SK-N-MC (cell line): ENCODE measurements at regions not wholly inside any gene's neighbourhood (a gene's known extent, or its start where the extent isn't known, plus 50 kb on each side); places are given as distances from the start of the nearest gene placed in this dataset.

ENCODE experiments used
- DNase-seq: peaks from one replicate; pipeline ENCODE4 v3.0.0-alpha.2; 2011; ENCODE audit warnings: low read depth, low spot score
- H3K27ac ChIP-seq: fragments of 200-600 bp; sonication (generic); 2 replicates; pipeline ENCODE4 v1.5.1; 2016; ENCODE audit warnings: mixed run types
- H3K36me3 ChIP-seq: fragments of 200-600 bp; sonication (generic); 2 replicates; pipeline ENCODE4 v1.6.1; 2017; ENCODE audit warnings: antibody characterized with exemption, low read length, mixed read lengths; ENCODE audit not compliant: insufficient read depth
- H3K4me3 ChIP-seq: fragments of 200-600 bp; sonication (generic); 2 replicates; pipeline ENCODE4 v1.5.1; 2016
- H3K9ac ChIP-seq: fragments of 200-600 bp; sonication (generic); 2 replicates; pipeline ENCODE4 v1.8.0; 2017; ENCODE audit warnings: mixed run types, mixed read lengths; ENCODE audit not compliant: insufficient read length
- H3K9me3 ChIP-seq: fragments of 200-600 bp; sonication (generic); 2 replicates; pipeline ENCODE4 v1.6.1; 2017; ENCODE audit warnings: low read depth, mild to moderate bottlenecking, antibody characterized with exemption, low read length, moderate library complexity, mixed read lengths
- EZH2 ChIP-seq: fragments of 200-600 bp; sonication (generic); IDR thresholded peaks from one replicate; pipeline ENCODE4 v1.6.1; 2017; ENCODE audit warnings: antibody characterized with exemption
- FOXP2 ChIP-seq: optimal IDR thresholded peaks from 2 replicates; pipeline ENCODE3; 2011; ENCODE audit warnings: mild to moderate bottlenecking, moderate library complexity; ENCODE audit not compliant: insufficient read depth; ENCODE audit errors: extremely low read length, control extremely low read depth
- POLR2AphosphoS5 ChIP-seq: IDR thresholded peaks from 2 replicates; pipeline ENCODE4 v1.6.1; 2012; ENCODE audit warnings: mild to moderate bottlenecking, low read depth, low read length, borderline replicate concordance

DNA sequence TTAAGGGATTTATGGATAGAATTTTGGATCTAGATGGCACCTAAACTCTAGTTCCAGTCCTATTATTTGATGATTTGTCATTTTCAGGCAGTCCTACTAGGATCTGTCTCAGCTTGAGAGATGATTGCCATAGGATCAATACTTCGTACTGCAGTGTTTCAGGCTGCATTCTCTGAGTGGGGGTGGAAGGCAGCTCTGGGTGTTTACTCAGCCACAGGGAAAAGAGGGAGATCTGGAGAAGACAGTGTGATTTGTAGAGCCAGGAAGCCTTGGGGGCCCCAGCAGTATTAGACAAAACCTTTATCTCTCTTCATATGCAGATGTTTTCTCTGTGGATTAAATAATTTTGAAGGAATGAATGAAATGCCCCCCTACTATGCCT lies 188.4 kb upstream of the SYNPR start:
- TF ChIP-seq POLR2AphosphoS5: no peak
- H3K27ac ChIP-seq: no peak overlapping the region
- DNase-seq: no peak
- H3K9me3 ChIP-seq: no peaks in the 10 kb centered on the region
- H3K9ac ChIP-seq: no peak overlapping the region
- H3K4me3 ChIP-seq: no peak overlapping the region
- H3K36me3 ChIP-seq: no peaks in the 10 kb centered on the region

DNA sequence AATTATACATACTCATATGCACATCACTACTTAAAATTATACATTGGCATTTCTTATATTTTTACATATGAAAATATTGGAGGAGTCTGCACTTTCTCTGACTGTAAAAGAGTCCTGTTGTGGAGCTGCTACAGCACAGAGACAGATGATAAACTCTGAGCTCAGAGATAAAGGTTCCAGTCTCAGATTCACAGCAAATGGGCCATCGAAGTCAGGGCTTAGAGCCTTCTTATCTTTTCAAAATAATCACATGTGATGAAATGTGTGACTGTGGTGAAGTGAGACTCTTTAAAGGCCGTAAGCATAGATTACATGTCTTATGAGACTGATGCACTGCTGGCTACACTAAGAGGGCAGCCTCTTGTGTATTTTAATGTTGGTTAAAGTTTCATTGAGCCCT lies 187.5 kb upstream of the SYNPR start:
- Histone ChIP-seq H3K9ac (no peak overlapping the region), H3K36me3 (no peaks in the 10 kb centered on the region), H3K4me3 (no peak overlapping the region), H3K9me3 (no peaks in the 10 kb centered on the region), H3K27ac (no peak overlapping the region)
- TF ChIP-seq POLR2AphosphoS5: no peak
- no peak for DNase-seq

DNA sequence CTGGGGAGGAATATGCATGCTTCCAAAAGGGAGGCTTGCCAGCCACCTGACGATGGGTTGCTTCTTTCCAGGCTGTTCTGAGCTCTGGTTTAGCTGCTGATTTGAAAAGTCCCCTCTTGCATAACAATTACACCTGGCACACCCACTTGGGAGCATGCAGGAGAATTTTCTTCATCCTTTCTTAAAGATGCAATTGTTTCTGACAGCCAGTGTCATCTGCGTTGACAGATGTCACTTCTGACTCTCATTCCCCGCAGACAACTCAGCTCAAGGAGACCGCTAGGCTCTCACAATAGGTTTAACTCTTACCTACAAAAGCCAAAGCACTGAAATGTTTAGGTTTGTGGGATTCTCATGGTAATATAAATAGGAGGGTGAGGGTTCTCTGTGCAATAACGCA lies 185.6 kb upstream of the SYNPR start:
- H3K9me3 ChIP-seq: no peaks in the 10 kb centered on the region
- no peak for TF ChIP-seq FOXP2
- TF ChIP-seq POLR2AphosphoS5: no peak
- TF ChIP-seq EZH2: no peak
- H3K36me3 ChIP-seq: no peaks in the 10 kb centered on the region
- no peak overlapping the region for H3K4me3 ChIP-seq
- DNase-seq: no peak
- H3K27ac ChIP-seq: no peak overlapping the region
- H3K9ac ChIP-seq: no peak overlapping the region

GRCh38 chr3:63094642-63095408 lies 183.3 kb upstream of the SYNPR start:
- no peak for DNase-seq
- no peak for TF ChIP-seq EZH2
- TF ChIP-seq FOXP2: no peak
- TF ChIP-seq POLR2AphosphoS5: no peak
- Histone ChIP-seq H3K36me3 (no peaks in the 10 kb centered on the region), H3K4me3 (no peak overlapping the region), H3K27ac (no peak overlapping the region), H3K9me3 (no peaks in the 10 kb centered on the region), H3K9ac (no peak overlapping the region)

- TF ChIP-seq FOXP2 (no peak), EZH2 (no peak), POLR2AphosphoS5 (no peak)
- no peak overlapping the region for H3K9ac ChIP-seq
- H3K9me3 ChIP-seq: no peaks in the 10 kb centered on the region
- H3K4me3 ChIP-seq: no peak overlapping the region
- no peak for DNase-seq
- H3K36me3 ChIP-seq: no peaks in the 10 kb centered on the region
- H3K27ac ChIP-seq: no peak overlapping the region
Observed at GRCh38 chr3:63096248-63097058, 181.7 kb upstream of the SYNPR start.

- Histone ChIP-seq H3K36me3 (no peaks in the 10 kb centered on the region), H3K9me3 (no peaks in the 10 kb centered on the region), H3K4me3 (no peak overlapping the region), H3K9ac (no peak overlapping the region), H3K27ac (no peak overlapping the region)
- no peak for TF ChIP-seq FOXP2
- TF ChIP-seq EZH2: no peak
- no peak for TF ChIP-seq POLR2AphosphoS5
- DNase-seq: no peak
Observed at GRCh38 chr3:63097396-63097795, 180.7 kb upstream of the SYNPR start.

DNA sequence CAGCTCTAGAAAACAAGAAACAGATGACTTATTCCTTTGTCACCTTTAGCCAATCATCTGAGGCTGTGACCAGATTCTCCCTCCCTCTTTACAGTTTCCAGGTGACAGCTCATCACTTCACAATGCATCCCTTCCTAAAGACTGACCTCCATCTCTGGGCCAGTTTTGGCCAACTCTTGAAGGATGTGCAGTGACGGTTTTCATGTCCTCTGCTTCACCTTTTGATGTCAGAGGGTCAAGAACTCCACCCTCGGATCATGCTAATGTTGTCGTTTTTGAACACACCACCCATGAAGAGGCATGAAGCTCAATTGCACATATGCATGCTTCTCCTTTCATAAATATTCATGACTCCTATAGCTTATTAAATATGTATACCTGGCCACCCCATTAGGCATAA lies 161.2 kb upstream of the SYNPR start:
- Histone ChIP-seq H3K9me3 (no peaks in the 10 kb centered on the region), H3K36me3 (no peaks in the 10 kb centered on the region), H3K27ac (no peak overlapping the region), H3K4me3 (no peak overlapping the region), H3K9ac (no peak overlapping the region)
- no peak for DNase-seq
- TF ChIP-seq EZH2 (no peak), FOXP2 (no peak), POLR2AphosphoS5 (no peak)

- TF ChIP-seq POLR2AphosphoS5: no peak
- no peak for TF ChIP-seq FOXP2
- TF ChIP-seq EZH2: no peak
- no peak overlapping the region for H3K9ac ChIP-seq
- H3K9me3 ChIP-seq: no peaks in the 10 kb centered on the region
- no peak overlapping the region for H3K4me3 ChIP-seq
- no peaks in the 10 kb centered on the region for H3K36me3 ChIP-seq
- no peak for DNase-seq
- H3K27ac ChIP-seq: no peak overlapping the region
Observed at GRCh38 chr3:63124090-63124489, 154.0 kb upstream of the SYNPR start.
